LNCaP clone FGC (cell line): ENCODE measurements at regions not wholly inside any gene's neighbourhood (a gene's known extent, or its start where the extent isn't known, plus 50 kb on each side); places are given as distances from the start of the nearest gene placed in this dataset.

Experiments used
- DNase-seq: peaks from one replicate; pipeline ENCODE4 v3.0.0-alpha.2; 2011; ENCODE audit warnings: low read depth
- H3K4me3 ChIP-seq: 2 replicates; pipeline ENCODE4 v1.5.1; 2011; ENCODE audit warnings: mild to moderate bottlenecking, low read depth, low read length, control low read depth
- TF ChIP-seq, protein P1 (sequence below): IDR thresholded peaks from 2 replicates; pipeline ENCODE4 v1.5.1; 2012; ENCODE audit warnings: mild to moderate bottlenecking; ENCODE audit not compliant: control insufficient read depth, insufficient read depth; ENCODE audit errors: extremely low read depth

DNA sequence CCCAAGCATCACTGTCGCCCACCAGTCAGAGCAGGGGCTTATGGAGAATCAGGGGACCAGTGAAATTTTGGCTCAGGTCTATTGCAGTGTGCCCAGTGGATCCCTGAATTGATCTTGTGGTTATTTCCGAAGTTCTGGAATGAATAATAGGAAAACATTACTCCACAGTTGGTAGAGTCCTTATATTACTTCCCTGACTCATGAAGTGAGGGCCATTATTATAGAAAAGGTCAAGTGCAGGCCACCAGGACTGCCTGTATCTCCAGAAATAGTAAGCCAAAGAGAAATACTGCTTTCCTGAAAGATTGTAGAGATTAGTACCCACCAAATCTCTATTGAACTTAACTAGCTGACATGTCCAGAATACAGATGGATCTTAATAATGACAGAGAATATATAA lies 335.0 kb downstream of the NPR3 start:
- TF ChIP-seq, protein P1, sequence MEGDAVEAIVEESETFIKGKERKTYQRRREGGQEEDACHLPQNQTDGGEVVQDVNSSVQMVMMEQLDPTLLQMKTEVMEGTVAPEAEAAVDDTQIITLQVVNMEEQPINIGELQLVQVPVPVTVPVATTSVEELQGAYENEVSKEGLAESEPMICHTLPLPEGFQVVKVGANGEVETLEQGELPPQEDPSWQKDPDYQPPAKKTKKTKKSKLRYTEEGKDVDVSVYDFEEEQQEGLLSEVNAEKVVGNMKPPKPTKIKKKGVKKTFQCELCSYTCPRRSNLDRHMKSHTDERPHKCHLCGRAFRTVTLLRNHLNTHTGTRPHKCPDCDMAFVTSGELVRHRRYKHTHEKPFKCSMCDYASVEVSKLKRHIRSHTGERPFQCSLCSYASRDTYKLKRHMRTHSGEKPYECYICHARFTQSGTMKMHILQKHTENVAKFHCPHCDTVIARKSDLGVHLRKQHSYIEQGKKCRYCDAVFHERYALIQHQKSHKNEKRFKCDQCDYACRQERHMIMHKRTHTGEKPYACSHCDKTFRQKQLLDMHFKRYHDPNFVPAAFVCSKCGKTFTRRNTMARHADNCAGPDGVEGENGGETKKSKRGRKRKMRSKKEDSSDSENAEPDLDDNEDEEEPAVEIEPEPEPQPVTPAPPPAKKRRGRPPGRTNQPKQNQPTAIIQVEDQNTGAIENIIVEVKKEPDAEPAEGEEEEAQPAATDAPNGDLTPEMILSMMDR = no peak
- DNase-seq = no peak

DNA sequence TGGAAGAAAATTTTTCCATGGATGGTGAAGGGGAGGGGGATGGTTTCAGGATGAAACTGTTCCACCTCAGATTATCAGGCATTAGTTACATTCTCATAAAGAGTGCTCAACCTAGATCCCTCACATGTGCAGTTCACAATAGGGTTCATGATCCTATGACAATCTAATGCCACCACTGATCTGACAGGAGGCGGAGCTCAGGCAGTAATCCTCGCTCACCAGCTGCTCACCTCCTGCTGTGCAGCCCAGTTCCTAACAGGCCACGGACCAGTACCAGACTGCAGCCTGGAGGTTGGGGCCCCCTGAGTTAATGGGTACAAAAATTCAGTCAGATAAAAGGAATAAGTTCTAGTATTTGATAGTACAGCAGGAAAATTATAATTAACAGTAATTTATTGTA lies 337.2 kb downstream of the NPR3 start:
- H3K4me3 ChIP-seq = no peak overlapping the region
- no peak for DNase-seq
- TF ChIP-seq, protein P1 = no peak

More for the DNA sequence above, 335.0 kb downstream of the NPR3 start:
- H3K4me3 ChIP-seq = no peak overlapping the region

DNA sequence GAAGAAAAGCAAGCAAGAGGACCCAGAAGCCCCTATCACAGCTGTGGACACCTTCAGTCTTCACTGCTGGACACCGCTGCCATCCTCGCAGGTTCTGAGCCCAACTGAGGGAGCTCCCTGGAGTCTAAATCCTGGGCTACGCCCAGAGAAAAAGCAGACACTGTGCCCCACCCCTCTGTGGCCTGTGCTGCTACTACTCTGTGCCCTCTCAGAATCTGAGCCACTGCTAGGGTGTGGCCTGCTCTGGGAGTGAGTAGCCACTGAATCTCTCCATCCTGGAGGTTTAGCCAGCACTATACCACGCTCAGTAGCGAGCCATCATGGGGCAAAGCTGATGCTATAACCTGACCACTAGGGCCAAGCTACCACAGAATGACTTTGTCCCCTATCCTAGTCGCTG lies 338.2 kb downstream of the NPR3 start:
- H3K4me3 ChIP-seq = no peak overlapping the region
- TF ChIP-seq, protein P1 = no peak
- no peak for DNase-seq

DNA sequence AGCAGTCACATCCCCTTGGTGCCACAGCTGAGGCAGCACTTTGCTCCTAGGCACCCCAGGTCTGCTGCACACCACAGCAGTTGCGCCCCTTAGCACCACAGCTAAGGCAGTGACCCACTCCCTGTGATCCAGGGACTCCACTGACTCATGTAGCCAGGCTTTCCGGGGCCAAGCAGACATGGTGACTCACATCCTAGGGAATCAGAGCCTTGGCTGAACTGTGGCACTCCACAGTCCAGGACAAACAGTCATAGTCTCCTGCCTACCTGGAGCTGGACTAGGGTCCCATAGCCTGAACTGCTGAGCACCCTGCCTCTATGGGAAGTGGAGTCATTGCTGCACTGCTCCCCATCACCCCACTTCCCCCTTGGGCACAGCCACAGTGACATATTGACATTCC lies 338.7 kb downstream of the NPR3 start:
- no peak for DNase-seq
- no peak overlapping the region for H3K4me3 ChIP-seq
- TF ChIP-seq, protein P1 = no peak

DNA sequence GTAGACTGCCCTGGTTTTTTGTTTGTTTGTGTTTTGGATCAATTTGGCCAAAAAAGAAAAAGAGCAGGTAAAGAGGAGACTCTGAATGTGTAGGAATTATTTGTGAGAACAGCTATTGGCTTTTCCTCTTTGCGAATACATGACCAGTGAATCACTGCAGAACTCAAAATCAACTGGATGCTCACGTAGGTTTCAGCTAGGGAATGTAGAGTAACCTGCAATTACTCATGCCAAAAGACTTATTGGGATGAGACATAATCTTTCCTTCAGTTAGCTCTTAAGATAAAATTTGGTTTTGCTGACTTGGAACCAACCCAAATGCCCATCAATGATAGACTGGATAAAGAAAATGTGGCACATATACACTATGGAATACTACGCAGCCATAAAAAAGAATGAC lies 348.0 kb downstream of the NPR3 start:
- no peak for DNase-seq
- TF ChIP-seq, protein P1 = no peak
- H3K4me3 ChIP-seq = no peak overlapping the region

DNA sequence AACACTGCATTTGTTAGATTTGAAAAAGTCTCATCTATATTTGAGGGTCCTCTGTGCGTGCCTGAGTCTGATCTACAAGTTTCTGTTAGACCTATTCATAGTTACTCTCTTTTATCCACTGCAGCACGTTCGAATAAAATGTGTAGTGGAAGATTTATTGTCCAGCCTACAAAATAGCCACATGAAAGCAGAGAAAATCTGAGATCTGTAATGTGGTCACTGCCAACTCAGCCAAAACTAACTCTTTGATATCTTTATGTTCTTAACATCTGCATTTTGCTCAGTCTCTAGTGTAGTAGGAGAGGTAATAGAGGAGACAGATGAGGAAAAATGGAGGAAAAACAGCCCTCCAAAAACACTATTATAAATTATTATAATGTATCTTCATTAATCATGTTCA lies 354.0 kb downstream of the NPR3 start:
- no peak for DNase-seq
- H3K4me3 ChIP-seq = no peak overlapping the region
- TF ChIP-seq, protein P1 = no peak

DNA sequence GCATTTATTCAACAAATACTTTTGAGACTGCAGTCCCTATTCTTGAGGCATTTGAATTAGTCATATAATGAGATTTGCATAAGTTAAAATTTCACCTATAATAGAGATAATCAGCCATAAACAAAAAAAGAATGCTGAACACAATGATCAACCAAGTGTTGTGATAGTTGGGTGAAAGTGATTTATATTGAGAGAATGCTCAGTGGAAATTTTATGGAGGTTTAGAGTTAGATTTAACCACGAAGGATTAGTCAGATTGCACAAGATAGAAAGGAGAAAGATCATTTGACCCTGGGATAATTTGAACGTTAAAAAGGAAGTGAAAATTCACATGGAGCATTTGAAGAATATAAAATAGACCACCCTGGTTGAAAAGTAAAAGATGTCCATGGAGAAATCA lies 356.2 kb downstream of the NPR3 start:
- no peak overlapping the region for H3K4me3 ChIP-seq
- no peak for DNase-seq
- TF ChIP-seq, protein P1 = no peak
